Smooth muscle cell of the brain vasculature (primary cell): ENCODE measurements at regions not wholly inside any gene's neighbourhood (a gene's known extent, or its start where the extent isn't known, plus 50 kb on each side); places are given as distances from the start of the nearest gene placed in this dataset.

ENCODE experiments used
- DNase-seq: peaks from one replicate; pipeline ENCODE4 v3.0.0-alpha.2; 2012; ENCODE audit warnings: low read depth, low spot score

- DNase-seq = no peak
Observed at GRCh38 chr1:58143972-58144697, 402.4 kb downstream of the OMA1 start.

GRCh38 chr1:58136387-58136786 is 410.1 kb downstream of the OMA1 start:
- DNase-seq = no peak

GRCh38 chr1:58135821-58136321 is 410.7 kb downstream of the OMA1 start:
- DNase-seq = no peak

GRCh38 chr1:58133562-58133961 is 413.0 kb downstream of the OMA1 start:
- no peak for DNase-seq

GRCh38 chr1:58123051-58123450 is 423.5 kb downstream of the OMA1 start:
- no peak for DNase-seq

- DNase-seq = no peak
Observed at GRCh38 chr1:58119971-58120370, 426.6 kb downstream of the OMA1 start.

- no peak for DNase-seq
Observed at GRCh38 chr1:58116284-58116683, 430.2 kb downstream of the OMA1 start.

- no peak for DNase-seq
Observed at GRCh38 chr1:58109646-58110200, 436.8 kb downstream of the OMA1 start.

GRCh38 chr1:58108783-58109182 is 437.7 kb downstream of the OMA1 start:
- no peak for DNase-seq

- no peak for DNase-seq
Observed at GRCh38 chr1:58107943-58108342, 438.6 kb downstream of the OMA1 start.

- no peak for DNase-seq
Observed at GRCh38 chr1:58104960-58105359, 441.6 kb downstream of the OMA1 start.

- DNase-seq = no peak
Observed at GRCh38 chr1:58096714-58097113, 449.8 kb downstream of the OMA1 start.

GRCh38 chr1:58095183-58095582 is 451.3 kb downstream of the OMA1 start:
- no peak for DNase-seq

- DNase-seq = no peak
Observed at GRCh38 chr1:58094221-58094620, 452.3 kb downstream of the OMA1 start.

GRCh38 chr1:58090640-58091039 is 455.9 kb downstream of the OMA1 start:
- DNase-seq = no peak

GRCh38 chr1:58089898-58090534 is 456.5 kb downstream of the OMA1 start:
- DNase-seq = no peak

- no peak for DNase-seq
Observed at GRCh38 chr1:58084266-58084665, 462.3 kb downstream of the OMA1 start.

GRCh38 chr1:58082596-58082995 is 463.9 kb downstream of the OMA1 start:
- no peak for DNase-seq

- no peak for DNase-seq
Observed at GRCh38 chr1:58076258-58076657, 470.3 kb downstream of the OMA1 start.

- DNase-seq = no peak
Observed at GRCh38 chr1:58075188-58075578, 471.3 kb downstream of the OMA1 start.

GRCh38 chr1:58072450-58072849 is 474.1 kb downstream of the OMA1 start:
- DNase-seq = no peak

GRCh38 chr1:58067082-58067481 is 479.4 kb downstream of the OMA1 start:
- no peak for DNase-seq

- no peak for DNase-seq
Observed at GRCh38 chr1:58065520-58065919, 481.0 kb downstream of the OMA1 start.
